ENCODE measurements at regions not wholly inside any gene's neighbourhood (a gene's known extent, or its start where the extent isn't known, plus 50 kb on each side); places are given as distances from the start of the nearest gene placed in this dataset.

GRCh38 chr3:55180161-55180560 lies 252.3 kb upstream of the LRTM1 start:
- no peak for DNase-seq (ENCODE audit: low read depth)
- no peak for TF ChIP-seq CTCF (IDR thresholded peaks at IDR 0.05; ENCODE audit: low read depth, low read length, missing control alignments)
- no peak overlapping the region for H3K4me3 ChIP-seq (ENCODE audit: low read depth, low read length)
- in situ Hi-C loops (cut with HindIII; ENCODE audit: low sequenced_read_pairs), result no loop called here

GRCh38 chr3:55178336-55178735 lies 250.5 kb upstream of the LRTM1 start:
- DNase-seq (ENCODE audit: low read depth), result no peak
- TF ChIP-seq CTCF (IDR thresholded peaks at IDR 0.05; ENCODE audit: low read depth, low read length, missing control alignments), result no peak
- H3K4me3 ChIP-seq (ENCODE audit: low read depth, low read length), result no peak overlapping the region
- in situ Hi-C loops (cut with HindIII; ENCODE audit: low sequenced_read_pairs), result no loop called here

GRCh38 chr3:55177749-55178148 lies 249.9 kb upstream of the LRTM1 start:
- in situ Hi-C loops (cut with HindIII; ENCODE audit: low sequenced_read_pairs), result no loop called here
- no peak for DNase-seq (ENCODE audit: low read depth)
- no peak overlapping the region for H3K4me3 ChIP-seq (ENCODE audit: low read depth, low read length)
- TF ChIP-seq CTCF (IDR thresholded peaks at IDR 0.05; ENCODE audit: low read depth, low read length, missing control alignments), result no peak

DNA sequence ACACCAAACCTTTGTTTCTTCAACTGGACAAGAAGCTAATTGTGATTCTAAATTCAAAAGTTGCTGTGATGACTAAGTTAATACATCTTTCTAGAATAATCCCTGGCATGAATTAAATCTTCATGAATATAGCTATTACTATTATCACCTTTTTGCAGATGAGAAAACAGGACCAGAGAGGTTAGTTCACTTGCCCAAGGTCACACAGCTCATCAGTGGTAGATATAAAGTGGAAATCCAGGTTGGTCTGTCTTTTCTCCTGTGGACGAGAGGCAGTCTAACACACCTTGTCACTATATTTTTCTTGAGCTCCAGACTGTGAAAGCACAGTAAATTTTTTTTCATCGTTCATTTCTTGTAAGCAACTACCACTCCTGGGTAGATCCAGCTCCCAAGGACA lies 247.6 kb upstream of the LRTM1 start:
- no peak overlapping the region for H3K4me3 ChIP-seq (ENCODE audit: low read depth, low read length)
- no peak for TF ChIP-seq CTCF (IDR thresholded peaks at IDR 0.05; ENCODE audit: low read depth, low read length, missing control alignments)
- in situ Hi-C loops (cut with HindIII; ENCODE audit: low sequenced_read_pairs), result no loop called here
- DNase-seq (ENCODE audit: low read depth), result no peak

DNA sequence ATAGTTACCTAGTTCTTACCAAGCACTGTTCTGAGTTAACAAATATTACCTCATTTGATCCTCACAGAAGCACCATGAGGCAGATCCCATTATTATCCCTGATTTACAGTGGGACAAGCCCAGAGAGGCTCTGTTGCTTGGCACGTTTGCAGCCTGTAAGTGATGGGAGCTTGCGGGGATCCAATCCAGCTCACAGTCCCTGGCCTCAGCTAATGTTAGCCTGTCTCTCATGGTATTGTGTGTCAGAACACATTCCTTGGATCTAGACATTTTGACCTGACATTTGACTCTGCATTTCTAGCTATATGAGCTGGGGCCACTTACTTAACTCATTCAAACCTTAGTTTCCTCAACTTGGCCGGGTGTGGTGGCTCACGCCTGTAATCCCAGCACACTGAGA lies 246.9 kb upstream of the LRTM1 start:
- no peak for DNase-seq (ENCODE audit: low read depth)
- in situ Hi-C loops (cut with HindIII; ENCODE audit: low sequenced_read_pairs), result no loop called here
- no peak overlapping the region for H3K4me3 ChIP-seq (ENCODE audit: low read depth, low read length)
- no peak for TF ChIP-seq CTCF (IDR thresholded peaks at IDR 0.05; ENCODE audit: low read depth, low read length, missing control alignments)

GRCh38 chr3:55173504-55173903 lies 245.6 kb upstream of the LRTM1 start:
- H3K4me3 ChIP-seq (ENCODE audit: low read depth, low read length), result no peak overlapping the region
- in situ Hi-C loops (cut with HindIII; ENCODE audit: low sequenced_read_pairs), result no loop called here
- no peak for DNase-seq (ENCODE audit: low read depth)
- no peak for TF ChIP-seq CTCF (IDR thresholded peaks at IDR 0.05; ENCODE audit: low read depth, low read length, missing control alignments)

DNA sequence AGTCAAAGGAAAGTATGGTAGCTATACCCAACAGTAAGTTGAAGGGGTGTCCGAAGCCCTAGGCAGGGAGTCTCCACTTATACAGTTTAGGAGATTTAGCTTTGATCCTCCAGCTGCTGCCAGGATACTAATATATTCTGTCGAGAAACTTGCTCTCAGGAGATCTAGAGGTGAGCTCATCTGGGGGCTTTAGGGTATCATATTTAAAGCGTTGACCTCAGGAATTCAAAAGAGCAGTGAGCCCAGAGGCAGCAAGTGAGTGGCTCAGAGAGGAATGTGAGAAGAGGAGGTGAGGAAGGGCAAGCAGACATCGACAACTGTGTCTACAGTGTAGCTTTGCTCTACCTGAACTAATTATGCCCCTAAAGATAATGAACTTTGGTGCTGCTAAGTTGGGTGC lies 245.1 kb upstream of the LRTM1 start:
- H3K4me3 ChIP-seq (ENCODE audit: low read depth, low read length), result no peak overlapping the region
- DNase-seq (ENCODE audit: low read depth), result no peak
- in situ Hi-C loops (cut with HindIII; ENCODE audit: low sequenced_read_pairs), result no loop called here
- TF ChIP-seq CTCF (IDR thresholded peaks at IDR 0.05; ENCODE audit: low read depth, low read length, missing control alignments), result no peak
